ENCODE measurements at regions not wholly inside any gene's neighbourhood (a gene's known extent, or its start where the extent isn't known, plus 50 kb on each side); places are given as distances from the start of the nearest gene placed in this dataset.

- no peak for TF ChIP-seq CTCF (IDR thresholded peaks at IDR 0.05; ENCODE audit: insufficient read depth, low read length, poor library complexity, severe bottlenecking)
- no peak for TF ChIP-seq EZH2phosphoT487 (conservative IDR thresholded peaks at IDR 0.05; ENCODE audit: low read length)
These were observed 151.3 kb downstream of the CYB561 start for GRCh38 chr17:63294776-63295175.
